NOMO-1 treated with dmso at 0.1 percent for 144 hours (cell line): ENCODE measurements at regions not wholly inside any gene's neighbourhood (a gene's known extent, or its start where the extent isn't known, plus 50 kb on each side); places are given as distances from the start of the nearest gene placed in this dataset.
A peak's percentile ranks its signal among the peaks of the same experiment; 100 is the strongest.

Experiments
- DNase-seq: peaks from one replicate; lab custom pipeline; 2025; ENCODE audit not compliant: unreplicated experiment; lab: John Stamatoyannopoulos, UW

DNA sequence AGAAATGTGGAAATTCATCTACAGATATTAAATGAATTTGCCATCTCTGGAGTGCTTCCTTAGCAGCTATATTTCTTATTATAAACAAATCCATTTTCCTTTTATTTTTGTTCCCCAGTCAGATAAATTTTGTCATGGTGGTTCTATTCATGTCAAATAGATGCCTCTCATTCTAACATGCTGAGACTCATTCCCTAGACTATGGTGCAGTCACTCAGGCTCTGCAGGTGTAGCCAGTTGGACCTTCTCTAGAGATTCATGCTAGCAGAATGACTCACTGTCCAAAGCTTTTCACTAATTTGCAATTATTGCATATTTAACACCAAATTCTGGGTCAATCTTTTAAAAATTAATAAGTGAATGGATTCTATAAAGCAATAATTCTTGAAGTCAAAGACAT, 1392.7 kb downstream of the PCDH7 start:
- DNase-seq = no peak

DNA sequence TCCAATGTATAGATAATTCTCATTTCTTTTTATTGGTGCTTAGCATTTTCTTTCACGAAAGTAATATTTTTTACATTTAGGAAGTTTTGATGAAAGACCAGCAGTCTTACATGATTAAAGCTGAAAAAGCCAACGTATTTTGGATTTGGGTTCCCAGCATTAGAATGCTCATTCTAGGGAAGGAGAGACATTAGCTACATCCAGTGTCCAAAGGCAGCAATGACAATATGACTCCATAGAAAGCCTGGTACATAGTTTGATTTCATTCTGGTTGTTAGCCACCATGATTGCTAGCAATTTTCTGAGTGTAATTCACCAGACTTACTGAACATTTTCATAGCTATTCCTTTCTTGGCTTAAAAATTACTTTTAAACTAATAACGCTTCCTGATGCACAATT, 1397.5 kb downstream of the PCDH7 start:
- no peak for DNase-seq

DNA sequence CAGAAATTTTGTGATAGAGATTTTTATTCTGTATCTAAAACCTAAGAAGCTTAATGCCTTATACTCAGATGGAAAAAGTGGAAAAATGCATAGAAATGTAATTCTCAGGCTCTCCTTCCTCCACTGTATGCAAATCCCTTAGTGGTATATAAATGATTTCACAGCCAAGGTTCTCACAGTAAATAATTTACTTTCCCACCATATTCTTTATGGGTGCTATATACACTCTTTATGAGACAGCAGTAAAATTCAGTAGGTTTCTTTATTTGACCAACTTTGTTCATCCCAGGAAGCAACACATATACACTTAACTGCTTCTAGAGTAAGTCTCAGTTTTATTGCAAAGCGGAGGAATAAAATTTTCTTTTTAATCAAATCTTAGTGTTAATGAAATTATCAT, 1399.7 kb downstream of the PCDH7 start:
- DNase-seq = no peak

DNA sequence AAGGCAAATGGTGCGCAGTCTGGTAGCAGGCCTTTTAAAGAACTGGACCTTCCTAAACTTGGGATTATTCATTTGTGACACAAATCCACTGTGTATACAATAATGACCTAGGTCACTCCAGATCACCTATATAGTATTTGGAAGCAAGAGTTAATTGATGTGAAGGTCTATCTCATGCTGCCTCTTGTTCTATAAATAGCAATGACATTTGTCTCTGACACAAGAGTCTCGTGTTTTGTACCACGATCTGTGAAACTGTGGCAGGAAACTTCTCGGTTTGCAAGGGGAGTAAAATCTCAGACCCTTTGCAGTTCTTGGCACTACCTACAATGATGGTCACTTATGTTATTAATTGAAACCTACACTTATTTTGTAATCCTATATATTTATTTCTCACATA, 1408.4 kb downstream of the PCDH7 start:
- DNase-seq = no peak

DNA sequence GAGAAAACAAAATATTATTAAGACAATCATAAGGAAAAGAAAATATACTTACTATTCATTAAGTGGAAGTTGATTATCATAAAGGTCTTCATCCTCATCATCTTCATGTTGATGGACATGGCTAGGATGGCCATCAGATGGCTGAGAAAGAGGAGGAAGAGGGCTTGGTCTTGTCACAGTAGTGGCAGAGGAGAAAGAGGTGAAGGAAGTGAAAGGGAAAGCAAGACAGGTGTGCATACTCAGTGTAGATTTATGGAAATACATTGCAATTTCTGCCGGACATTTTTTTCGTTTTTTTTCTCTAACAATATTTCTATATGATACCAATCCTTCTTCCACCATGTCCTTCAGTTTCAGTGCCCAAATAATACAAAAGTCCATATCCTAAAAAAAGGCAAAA, 1409.8 kb downstream of the PCDH7 start:
- DNase-seq = no peak

DNA sequence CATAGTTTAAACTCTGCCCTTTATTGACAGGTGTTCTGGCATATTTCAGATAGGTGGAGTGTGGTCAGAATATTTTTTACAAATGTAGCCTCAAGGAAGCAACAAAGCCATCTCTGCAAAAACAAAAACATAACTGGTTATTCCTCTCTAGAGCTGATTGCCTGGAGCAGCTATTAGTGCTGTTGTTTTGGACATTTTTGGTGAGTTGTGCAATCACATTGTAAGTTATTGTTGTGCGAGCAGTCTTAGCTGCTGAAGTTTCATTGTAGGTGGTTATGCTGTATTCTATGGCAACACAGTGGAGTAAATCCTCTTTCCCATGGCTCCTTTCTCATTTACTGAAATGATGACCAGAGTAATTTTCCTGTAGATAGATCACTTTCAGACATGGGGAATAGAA, 1413.0 kb downstream of the PCDH7 start:
- DNase-seq = no peak

DNA sequence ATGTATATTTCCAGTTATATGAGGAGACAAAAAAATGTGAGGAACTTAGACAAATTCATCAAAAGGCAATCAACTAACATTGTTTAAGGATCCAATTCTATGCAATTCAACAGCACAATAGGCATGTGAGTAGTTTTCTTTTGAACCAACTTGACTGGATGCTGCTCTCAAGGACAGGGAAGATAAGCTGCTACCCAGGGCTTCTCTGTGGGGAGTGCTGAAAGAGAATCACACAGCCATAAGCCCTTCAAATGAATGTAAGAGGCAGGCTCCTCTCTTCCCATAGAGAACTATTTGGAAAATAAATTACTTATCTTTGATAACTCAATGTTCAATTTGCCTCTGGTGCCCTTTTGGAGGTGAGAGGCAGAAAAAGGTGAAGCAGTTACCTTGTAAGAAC, 1413.6 kb downstream of the PCDH7 start:
- DNase-seq = no peak

DNA sequence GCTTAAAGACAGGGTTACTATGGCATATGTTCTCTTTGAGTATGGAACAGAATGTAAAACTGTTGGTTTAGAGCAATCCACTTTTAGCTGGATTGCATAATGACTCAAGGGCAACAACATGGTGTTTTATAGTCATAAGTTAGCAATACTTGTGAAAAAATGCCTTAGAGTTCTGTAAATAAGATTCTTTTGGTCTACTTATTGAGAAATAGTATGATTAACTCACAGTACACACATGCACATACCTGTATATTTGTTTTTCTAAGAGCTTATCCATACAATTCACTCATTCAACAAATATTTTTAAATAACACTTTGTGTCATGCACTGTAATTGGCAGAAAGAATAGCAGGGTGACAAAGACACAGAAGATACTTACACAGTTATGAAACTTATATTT, 1415.5 kb downstream of the PCDH7 start:
- DNase-seq = no peak

DNA sequence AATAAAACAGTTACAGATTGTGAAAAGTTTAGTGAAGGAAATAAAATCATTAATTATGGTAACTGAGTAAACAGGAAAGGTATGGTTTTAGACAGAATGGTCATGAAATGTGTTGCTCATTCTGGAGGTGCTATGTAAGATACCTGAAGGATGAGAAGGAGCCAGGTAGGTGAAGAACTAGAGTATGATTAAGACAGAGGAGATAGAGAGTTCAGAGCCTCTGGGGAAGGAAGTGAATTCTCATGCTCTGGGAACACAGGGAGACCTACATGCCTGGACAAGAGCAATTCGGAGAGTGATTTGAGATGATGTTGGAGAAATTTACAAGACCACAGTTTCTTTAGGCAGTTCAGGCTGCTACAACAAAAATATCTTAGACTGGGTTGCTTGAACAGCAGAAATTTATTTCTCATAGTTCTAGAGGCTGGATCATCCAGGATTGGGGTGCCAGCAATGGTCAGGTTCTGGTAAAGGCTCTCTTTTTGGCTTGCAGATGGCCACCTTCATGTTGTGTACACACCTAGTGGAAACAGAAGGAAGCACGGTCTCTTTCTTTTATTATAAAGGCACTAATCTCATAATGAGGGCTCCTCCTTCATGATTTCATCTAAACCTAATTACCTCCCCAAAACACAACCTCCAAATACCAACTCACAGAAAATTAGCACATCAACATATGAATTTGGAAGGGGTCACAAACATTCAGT, 1416.1 kb downstream of the PCDH7 start:
- DNase-seq = no peak

DNA sequence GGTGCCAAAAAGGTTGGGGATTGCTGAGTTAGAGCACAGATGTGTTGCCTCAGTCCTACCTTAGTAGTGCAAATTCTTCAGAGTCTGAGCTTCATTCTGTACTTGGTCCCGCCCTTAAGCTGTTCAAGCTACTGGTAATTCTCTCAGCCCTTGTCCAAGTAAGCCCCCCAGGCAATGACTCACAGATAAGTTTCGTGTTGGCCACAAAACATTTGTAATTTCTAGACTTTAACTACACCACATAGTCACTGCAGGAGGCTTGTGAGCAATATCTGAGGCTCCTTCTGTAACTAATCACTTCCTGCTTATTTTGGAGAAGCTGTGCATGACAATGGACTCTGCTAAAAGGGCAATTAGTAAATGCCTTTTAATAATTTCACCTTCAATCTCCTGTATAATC, 1420.5 kb downstream of the PCDH7 start:
- peak; percentile 69 for DNase-seq

DNA sequence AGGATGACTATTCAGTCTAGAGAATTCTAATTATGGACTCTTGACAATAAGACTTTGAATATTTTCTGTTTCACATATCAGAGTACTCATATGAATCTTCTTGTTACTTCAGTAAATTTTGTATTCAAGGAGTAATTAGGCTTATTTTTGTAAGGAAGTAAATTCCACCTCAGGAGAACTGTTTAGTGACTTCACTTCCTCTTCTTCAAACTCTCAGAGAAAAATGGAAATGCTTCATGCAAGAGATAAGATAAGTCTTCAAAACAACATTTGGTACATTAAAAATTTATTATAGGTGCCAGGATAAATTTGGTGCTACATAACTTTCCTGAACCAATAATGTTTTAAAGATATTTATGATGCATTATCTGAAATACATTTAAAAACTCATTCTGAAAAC, 1421.9 kb downstream of the PCDH7 start:
- DNase-seq = no peak

DNA sequence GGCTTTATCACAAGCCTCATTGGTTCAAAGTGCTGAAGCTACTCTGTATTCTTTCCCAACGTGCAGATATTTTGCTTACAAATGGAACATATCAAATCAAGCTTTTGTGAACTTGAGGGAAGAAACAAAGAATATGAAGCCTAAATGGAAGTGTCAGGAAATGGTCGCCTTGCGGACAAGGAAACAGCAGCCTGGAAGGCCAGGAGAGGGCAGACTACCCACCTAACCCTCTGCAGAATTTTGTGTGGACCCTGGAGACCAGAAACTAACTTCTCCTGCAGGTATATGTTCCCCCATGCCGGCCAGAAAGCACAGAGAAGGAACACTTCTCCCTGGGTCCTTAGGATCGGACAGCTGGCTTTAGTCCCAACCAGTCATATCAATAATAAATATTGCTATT, 1425.8 kb downstream of the PCDH7 start:
- DNase-seq = no peak

DNA sequence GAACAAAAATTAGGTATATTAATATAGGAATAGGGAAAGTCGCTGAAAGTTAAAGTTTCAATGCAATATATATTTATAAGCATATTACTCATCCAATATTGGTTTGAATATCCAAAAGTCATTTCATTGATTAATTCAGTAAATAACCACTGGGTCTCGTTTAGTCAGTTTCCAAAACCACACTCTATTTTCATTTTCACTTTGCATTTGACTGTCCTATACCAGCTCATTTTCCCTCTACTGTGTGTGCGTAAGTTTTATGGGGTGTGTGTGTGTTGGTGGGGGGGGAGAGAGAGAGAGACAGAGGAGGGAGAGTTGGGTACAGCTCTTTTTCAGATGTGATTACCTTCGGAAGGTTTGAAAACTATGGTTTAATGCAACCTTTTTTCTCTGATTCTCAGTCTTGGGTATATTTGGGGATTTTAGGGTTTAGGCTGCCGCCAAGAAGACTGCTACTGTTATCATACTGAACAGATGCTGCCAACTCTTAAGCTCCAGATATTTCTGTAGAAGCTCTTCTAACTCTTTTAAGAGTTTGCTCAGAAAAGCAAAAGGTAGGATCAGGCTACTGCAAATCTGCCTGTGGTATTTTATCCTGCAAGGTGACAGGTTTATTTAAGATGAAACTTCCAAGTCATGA, 1427.4 kb downstream of the PCDH7 start:
- no peak for DNase-seq

DNA sequence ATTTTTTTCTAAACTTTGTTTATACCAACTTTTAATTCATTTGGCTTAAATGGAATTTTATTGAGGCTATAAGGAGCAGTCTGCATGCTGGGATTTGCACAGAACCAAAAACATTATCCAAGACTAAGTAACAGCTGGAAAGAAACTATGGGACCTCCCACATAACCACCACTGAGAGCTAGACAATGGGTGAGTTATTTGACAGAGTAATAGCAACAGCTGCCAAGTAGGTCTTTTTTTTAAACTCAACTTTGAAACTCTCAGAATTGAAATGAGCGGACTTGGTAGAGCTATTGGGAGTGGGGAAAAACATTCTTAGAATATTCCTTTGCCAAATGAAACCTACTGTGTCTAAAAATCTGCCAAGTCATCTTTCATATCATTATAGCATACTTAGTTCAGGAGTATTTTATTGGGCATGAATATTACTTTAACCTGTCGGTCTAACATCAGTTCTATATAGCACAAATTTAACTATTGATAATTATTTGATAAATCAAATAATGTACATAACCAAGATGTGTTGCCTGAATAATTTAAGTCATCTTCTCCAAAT, 1428.0 kb downstream of the PCDH7 start:
- DNase-seq = no peak

DNA sequence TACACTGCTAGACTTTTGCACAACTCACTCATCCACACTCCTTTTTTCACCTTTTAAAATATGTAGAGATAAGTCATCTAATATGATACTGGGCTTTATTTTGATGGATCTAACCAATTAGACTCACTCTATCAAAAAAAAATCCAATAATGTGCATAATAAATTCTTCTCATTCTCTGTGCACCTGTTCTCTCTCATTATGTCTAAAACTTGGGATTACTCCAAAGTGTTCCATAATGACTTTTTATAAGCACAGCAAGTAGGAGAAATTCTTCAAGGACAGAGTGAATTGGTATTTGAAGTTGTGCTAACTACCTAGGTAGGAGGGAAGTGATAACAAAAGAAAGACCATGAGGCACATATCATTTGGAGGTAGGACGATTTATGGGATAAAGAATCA, 1438.8 kb downstream of the PCDH7 start:
- no peak for DNase-seq

DNA sequence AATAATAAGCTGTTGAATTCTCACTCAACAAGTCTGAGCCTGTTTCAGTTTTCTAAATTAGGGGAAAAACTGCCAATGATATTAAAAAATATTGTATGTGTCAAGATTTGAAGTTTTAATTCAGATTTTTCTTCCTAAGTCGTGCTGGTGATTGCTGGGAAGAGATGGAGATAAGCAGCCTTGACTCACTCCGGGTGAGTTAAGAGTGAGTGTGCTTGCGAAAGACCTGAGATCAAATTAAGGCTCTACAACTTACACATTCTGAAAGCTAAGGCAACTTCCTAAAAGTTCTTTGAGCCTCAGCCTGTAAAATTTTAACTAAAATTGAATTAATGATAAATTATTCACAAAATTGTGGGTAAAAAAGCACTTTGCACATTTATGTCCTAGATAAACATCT, 1441.2 kb downstream of the PCDH7 start:
- peak; percentile 65 for DNase-seq

DNA sequence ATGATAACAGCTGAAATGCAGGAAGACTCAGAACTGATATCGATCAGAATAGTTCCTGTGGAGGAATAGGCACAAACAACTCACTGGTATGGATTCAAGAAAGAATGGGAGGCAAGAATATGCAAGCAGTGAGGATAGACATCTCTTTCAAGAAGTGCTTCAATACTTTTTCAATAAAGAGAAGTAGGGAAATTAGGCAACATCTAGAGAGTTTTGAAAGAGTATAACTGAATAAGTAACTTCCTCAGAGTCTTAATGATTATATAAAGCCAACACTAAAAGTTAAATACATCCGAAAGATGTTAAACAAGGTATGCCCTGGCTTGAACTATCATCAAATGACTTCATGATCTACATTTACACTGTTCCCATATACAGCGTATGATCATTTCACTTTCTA, 1443.0 kb downstream of the PCDH7 start:
- DNase-seq = peak; percentile 9

DNA sequence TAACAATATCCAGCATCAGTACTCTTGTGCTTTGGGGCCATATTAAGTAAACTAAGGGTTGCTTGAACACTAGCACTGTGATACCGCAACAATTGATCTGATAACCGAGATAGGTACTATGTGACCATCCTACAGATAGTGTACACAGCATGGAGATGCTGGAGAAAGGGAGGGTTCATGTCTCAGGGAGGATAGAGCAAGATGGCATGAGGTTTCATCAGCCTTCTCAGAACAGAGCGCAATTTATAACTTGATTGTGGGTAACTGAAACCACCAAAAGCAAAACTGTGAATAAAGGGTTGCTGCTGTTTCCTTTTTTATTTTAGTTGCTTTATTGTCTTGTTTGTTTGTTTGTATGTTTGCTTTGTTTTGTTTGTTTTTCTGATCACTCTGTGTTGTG, 1449.7 kb downstream of the PCDH7 start:
- no peak for DNase-seq

DNA sequence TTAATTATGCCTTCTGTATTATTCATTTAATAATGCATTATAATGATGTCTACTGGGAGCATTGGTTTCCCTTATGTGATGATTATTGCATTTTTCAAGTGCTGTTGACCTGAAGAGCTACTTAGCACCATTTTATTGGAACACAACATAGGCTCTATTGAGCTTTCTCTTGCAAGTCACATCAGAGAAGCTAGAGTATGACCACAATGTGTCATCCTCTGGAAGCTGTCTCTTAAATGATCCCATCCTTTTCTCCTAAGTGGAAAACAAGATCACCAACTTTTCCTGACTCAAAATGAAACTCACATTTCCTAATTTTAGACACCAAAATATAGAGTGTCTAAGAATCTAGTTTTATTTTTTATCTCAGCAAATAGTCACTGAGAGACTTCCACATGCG, 1451.9 kb downstream of the PCDH7 start:
- DNase-seq = no peak

DNA sequence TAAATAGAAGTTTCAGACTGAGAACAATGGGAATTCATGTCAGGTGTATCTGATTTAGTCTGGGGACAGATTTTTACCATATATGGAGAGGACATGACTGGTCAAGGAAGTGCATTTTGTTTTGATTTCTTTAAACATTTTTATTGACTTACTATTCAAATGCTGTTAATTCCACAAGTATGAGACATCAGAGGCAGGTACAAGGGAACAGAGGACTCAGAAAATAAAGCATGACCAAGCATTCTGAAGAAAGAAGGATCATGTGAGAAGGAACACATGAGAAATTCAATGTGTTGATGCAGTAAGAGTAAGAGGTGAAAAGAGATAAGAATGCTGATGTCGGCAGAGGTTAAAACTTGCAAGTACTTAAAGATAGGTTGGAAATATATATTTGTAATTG, 1452.6 kb downstream of the PCDH7 start:
- DNase-seq = no peak

DNA sequence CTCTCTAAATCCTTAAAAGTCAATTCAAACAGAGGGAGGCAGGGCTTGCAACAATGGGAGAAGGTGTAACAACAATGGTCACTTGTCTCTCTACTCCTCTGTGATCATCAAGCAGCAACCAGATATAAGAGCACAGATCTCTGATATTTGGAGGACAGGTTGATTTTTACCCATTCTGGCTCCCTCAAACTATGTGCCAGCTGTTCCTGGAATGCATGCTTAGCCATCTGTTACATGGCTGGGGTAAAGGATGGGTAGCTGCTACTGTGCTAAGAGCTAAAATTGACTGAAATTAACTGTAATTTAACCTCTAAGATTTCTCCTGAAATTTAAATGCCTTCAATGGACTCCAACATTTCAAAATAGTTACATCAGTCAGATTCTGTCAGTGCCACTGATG, 1459.9 kb downstream of the PCDH7 start:
- DNase-seq = no peak

DNA sequence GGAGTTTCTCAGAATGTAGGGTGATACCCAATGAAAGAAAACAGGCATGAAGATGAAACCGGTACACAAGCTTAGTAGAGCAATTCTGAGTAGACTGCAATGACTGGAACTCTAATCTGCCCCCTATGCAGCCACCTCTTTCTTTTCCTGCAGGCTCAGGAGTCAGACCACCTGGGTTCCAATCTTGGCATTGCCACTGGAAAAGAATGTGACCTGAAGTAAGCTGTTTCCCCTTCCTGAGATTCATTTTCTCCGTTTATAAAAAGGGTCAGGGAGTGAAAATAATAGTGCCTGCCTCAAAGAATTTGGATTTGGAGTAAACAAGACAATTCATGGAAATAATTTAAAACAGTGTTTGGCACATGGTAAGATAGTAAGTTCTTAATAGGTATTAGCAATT, 1464.0 kb downstream of the PCDH7 start:
- DNase-seq = no peak

DNA sequence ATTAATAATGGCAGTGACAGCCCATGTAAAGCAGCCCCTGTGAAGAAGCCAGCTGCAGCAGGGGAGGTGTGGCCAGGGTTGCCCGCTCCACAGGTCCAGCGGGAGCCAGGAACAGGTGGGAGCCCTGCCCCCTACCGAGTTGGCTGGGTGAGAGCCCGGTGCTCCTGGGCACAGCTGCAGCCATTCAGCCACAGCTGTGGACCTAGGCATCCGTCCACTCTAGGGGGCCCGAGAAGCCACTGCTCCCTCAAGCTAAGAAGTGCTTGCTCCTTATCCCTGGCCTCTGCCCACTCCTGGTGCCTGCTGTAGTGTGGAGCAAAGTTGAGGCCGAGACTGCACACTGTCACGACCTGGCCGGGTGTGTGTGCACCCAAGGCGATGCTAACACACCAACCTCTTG, 1469.0 kb downstream of the PCDH7 start:
- no peak for DNase-seq
